ENCODE measurements at regions not wholly inside any gene's neighbourhood (a gene's known extent, or its start where the extent isn't known, plus 50 kb on each side); places are given as distances from the start of the nearest gene placed in this dataset.
"Not testable (repeated sequence)": the region's sequence is repeated elsewhere in the genome, so short reads cannot be mapped to it uniquely, and the experiment has no call there.

DNA sequence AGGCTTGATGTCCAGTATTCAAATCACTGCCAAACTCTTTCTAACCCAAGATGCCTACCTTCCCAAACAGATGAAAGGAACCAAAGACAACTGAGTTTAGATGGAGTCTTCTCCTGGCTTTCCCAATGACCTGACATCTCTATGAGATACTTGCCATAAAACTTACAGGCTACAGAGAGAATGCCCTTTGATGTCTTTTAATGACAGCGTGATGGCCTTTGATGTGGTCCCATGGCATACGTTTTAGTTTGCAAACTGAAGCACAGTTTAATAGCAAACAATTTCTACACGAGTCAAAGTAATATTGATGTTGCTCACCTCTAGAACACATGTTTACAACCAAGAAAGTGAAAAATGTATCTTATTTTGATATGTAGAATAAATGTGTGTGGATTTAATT lies 73.2 kb downstream of the ZIC4 start:
- DNase-seq (ENCODE audit: low read depth): no peak

- DNase-seq (ENCODE audit: low read depth): no peak
Observed at GRCh38 chr3:147328711-147329110, 77.6 kb downstream of the ZIC4 start.

GRCh38 chr3:147324356-147324755 lies 82.0 kb downstream of the ZIC4 start:
- no peak for DNase-seq (ENCODE audit: low read depth)

DNA sequence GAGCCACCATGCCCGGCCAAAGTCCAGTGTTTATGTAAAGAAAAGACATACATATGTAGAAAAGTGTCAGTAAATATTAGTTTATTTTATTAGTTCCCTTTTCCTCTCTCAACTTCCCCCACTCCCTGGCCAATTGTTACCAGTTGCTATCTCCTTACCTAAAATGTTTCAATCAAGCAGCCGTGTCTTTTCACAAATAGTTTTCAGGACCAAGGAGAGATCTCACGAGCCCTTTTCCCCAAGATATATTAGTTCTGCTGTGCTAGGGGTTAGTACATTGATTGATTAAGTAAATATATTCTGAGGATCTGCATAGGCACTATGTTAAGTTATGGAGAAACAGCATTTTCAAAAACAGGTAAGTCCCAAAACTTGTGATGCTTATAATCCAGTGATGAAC lies 87.4 kb downstream of the ZIC4 start:
- no peak for DNase-seq (ENCODE audit: low read depth)

DNA sequence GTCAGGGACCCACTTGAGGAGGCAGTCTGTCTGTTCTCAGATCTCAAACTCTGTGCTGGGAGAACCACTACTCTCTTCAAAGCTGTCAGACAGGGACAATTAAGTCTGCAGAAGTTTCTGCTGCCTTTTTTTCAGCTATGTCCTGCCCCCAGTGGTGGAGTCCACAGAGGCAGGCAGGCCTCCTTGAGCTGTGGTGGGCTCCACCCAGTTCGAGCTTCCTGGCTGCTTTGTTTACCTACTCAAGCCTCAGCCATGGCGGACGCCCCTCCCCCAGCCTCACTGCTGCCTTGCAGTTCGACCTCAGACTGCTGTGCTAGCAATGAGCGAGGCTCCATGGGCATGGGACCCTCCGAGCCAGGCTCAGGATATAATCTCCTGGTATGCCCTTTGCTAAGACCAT lies 89.3 kb downstream of the ZIC4 start:
- DNase-seq (ENCODE audit: low read depth): not testable (repeated sequence)

DNA sequence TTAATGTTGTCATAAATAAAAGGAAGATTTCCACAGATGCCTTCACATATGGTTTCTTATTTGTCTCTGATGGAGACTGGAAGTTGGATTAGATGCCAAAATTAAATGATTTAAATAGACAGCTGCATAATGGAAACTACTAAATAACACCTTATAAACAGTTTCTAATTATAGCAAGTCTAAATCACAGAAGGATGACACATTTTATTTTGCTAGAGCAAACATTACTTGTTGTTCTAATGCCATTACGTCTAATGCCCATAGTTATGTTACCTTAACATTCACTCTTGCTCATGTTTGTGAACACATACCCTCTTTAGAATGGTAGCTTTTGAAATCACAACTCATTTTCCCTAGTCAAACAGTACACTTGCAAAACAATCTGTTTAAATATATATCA lies 92.8 kb downstream of the ZIC4 start:
- no peak for DNase-seq (ENCODE audit: low read depth)

DNA sequence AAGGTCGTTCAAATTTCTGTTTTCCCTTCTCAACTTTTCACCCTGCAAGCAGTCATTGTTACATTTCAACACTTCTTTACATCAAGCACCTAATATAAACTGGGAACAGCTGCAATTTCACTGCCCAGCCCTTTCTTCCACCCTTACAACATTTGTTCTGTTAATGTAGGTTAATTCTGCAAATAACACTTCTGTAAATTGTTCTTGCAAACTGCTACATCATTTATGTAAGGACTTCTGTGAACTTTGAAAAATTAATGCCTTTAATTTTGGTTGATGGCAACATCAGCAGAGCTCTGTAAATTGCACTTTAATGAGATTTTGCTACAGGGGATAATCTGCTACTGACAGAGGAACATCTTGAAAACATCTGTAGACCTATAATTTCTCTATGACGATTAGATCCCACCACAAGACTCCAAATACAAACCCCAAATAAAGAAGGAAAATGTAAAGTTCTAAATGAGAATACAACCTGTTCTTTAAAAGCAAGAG lies 93.5 kb downstream of the ZIC4 start:
- no peak for DNase-seq (ENCODE audit: low read depth)

DNA sequence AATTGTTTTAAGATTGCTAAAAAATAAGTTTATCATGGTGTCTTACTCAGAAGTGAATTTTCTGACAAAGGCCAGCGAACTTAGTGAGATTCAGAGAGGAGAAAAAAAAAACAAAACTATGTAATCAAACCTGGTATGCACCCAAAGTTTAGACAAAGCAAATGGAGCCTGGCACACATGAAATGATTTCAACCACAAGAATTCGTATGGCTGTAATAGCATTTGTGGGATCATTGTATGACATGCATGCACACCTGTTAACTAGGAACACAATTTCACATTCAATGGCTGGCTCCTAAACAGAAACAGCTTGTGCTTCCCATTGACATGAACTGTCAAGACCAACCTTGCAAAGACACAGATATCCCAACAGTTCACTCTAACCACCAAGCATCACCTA lies 94.6 kb downstream of the ZIC4 start:
- no peak for DNase-seq (ENCODE audit: low read depth)

DNA sequence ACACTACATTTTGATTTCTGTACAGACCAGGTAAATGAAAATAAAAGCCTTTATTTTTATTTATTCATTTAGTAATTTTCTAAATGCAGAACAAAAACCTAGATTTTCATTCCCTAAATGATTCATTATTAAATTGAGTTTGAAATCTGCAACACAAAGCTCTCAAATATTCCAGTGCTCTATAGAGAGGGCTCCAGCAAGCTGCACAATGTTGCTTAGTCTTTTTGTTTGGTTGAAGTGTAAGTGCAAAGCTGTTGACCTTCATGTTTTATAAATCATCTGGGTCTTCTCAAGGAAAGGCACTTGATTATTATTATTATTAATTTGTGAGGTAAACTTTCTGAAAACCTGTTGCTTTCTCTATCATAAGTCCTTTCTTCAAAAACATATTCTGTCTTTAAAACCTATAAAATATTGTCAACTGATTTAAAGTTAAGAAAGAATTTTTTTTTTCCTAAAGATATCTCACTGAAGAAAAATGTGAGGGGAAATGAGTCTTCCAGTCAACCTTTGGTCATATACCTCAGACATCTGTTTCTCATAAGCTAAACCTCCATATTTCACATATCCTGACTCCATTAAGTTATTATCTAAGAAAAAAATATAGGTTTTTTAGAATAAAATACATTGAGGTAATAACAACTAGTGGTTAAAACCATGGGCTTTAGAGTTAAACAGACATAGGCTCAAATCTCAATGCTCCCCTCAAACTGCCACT lies 100.7 kb downstream of the ZIC4 start:
- DNase-seq (ENCODE audit: low read depth): peak; percentile 57

DNA sequence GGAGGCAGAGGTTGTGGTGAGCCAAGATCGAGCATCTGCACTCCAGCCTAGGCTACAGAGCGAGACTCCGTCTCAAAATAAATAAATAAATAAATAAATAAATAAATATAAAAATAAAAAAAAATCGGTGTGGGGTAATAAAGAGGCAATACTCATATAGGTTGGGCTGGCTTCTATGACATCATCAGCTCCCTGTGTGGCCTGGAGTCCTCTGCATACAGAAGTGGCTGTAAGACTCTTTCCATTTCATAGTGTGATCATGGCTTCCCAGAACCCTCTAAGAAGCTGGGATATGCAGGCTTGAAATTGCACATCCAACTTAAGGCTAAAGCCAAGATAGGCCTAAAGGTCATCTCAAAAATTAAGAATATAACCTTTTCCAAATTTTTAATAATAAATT lies 101.6 kb downstream of the ZIC4 start:
- DNase-seq (ENCODE audit: low read depth): no peak

DNA sequence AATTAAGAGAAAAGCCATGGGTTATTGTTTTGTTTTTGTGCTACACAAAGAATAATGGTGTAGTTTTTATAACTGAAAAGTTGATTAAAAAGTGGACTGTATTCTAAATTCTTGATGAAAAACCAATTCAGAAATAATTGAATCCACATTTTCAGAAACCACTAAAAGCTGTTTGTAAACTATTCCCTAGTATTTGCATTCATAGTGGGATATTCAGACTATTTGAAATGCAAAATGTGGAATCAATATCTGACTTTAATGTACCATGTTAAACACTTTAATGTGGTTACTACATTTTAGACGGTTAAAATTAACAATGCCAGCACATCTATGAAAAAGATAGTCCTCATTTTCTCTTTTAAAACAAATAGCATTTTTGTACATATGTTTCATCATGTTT lies 104.6 kb downstream of the ZIC4 start:
- DNase-seq (ENCODE audit: low read depth): no peak

- DNase-seq (ENCODE audit: low read depth): no peak
Observed at GRCh38 chr3:147299656-147300055, 106.7 kb downstream of the ZIC4 start.

DNA sequence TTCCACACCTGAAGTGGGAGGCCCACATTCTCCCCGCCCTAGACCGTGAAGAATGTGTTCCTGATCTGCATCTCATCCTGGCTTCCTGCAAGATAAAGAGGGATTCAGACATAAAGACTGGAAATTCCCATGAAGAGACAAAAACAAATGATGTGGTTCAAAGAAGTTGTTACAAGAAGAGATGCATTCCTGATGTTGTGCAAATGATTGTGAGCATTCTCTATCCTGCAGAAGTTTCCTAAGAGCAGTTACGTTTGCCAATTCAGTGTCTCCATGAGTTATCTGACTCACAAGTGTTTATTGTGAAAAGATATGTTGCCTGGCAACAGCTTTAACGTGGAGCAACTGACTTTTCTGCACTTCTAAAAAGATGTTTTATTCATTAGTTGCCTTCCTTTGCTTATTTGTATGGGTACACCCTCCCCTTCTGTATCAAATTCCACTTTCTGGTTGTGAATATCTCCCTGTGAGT lies 107.8 kb downstream of the ZIC4 start:
- peak; percentile 95 for DNase-seq (ENCODE audit: low read depth)

DNA sequence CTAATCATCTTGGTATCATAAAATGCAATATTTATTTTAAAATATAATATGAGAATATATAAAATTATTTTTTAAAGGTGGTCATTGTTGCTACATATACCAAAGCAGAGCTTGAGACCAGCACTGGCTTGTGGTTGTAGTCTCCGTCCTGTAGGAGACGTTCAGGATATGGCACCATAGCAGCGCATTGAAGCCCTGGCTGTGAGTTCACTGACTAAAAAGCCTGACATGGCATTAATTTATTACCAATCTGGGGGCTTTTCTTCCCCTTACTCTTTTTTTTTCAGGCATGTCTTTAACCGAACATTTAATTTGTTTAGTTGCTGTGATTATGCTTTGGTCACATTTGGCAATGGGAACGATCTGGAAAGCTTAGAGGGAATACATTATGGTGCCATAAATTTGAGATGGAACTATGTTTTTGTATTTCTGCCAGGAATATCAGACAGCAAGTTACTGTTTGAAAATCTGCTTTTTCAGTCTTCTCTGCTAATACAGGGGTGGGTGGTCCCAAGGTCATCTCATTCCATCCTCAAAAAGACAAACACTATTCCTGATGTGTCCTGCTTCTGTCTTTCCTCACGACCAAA lies 108.5 kb downstream of the ZIC4 start:
- no peak for DNase-seq (ENCODE audit: low read depth)

DNA sequence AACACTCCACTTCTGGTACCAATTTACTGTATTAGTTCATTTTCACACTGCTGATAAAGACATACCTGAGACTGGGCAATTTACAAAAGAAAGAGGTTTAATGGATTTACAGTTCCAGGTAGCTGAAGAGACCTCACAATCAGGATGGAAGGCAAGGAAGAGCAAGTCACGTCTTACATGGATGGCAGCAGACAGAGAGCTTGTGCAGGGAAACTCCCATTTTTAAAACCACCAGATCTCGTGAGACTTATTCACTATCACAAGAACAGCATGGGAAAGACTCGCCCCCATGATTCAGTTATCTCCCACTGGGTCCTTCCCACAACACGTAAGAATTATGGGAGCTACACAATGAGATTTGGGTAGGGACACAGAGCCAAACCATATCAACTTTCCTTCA lies 119.0 kb downstream of the ZIC4 start:
- not testable (repeated sequence) for DNase-seq (ENCODE audit: low read depth)

- no peak for DNase-seq (ENCODE audit: low read depth)
Observed at GRCh38 chr3:147269907-147270306, 136.4 kb downstream of the ZIC4 start.

GRCh38 chr3:147267434-147267833 lies 138.9 kb downstream of the ZIC4 start:
- no peak for DNase-seq (ENCODE audit: low read depth)

GRCh38 chr3:147257944-147258343 lies 148.4 kb downstream of the ZIC4 start:
- DNase-seq (ENCODE audit: low read depth): no peak

DNA sequence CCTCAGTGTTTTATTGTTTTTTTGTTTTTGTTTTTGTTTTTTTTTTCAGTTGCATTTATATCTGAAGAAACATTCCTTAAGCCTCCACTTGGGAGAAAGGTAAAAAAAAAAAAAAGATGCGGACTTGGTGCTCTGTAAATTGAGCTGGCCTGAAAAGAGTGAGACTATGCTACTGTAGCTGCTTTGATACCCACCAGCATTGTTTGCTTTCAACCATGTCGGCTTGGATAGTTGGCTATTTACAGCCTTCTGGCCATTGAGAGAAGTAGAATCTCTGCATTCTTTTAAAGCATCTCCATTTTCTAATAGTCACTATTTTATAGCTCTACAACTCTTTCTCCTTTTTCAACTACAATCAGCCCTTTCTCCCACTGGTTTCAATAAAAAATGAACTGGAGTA lies 149.6 kb downstream of the ZIC4 start:
- DNase-seq (ENCODE audit: low read depth): no peak

GRCh38 chr3:147246906-147247305 lies 159.4 kb downstream of the ZIC4 start:
- DNase-seq (ENCODE audit: low read depth): peak; percentile 14

DNA sequence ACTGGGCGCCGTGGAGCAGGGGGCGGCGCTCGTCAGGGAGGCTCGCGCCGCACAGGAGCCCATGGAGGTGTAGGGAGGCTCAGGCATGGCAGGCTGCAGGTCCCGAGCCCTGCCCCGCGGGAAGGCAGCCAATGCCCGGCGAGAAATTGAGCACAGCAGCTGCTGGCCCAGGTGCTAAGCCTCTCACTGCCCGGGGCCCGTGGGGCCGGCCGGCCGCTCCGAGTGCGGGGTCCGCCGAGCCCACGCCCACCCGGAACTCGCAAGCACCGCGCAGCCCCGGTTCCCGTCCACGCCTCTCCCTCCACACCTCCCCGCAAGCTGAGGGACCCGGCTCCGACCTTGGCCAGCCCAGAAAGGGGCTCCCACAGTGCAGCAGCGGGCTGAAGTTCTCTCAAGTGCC lies 160.7 kb downstream of the ZIC4 start:
- DNase-seq (ENCODE audit: low read depth): not testable (repeated sequence)

DNA sequence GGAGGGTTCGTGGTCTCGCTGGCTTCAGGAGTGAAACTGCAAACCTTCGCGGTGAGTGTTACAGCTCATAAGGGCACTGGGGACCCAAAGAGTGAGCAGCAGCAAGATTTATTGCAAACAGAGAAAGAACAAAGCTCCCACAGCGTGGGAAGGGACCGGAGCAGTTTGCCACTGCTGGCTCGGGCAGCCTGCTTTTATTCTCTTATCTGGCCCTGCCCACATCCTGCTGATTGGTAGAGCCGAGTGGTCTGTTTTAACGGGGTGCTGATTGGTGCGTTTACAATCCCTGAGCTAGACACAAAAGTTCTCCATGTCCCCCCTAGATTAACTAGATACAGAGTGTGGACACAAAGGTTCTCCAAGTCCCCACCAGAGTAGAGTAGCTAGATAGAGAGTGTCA lies 161.3 kb downstream of the ZIC4 start:
- DNase-seq (ENCODE audit: low read depth): not testable (repeated sequence)

GRCh38 chr3:147244397-147244796 lies 161.9 kb downstream of the ZIC4 start:
- no peak for DNase-seq (ENCODE audit: low read depth)

DNA sequence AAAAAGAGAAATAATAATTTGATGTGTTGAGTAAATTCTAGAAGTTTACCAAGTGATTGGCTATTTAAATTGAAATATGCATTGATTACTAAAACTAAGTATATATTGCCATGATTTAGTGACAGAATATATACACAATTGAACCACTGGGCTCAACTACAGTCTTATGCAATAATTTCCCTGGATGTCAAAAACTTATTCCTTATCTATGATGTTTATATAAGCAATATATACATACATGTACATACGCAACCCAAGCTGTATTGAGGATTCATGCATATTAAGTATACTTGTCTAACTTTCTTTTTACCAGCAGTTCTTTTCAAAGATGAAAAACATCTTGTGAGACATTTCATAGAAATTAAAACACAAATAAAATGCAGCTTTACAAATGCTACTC lies 165.8 kb downstream of the ZIC4 start:
- DNase-seq (ENCODE audit: low read depth): no peak

All from HS-5 (cell line).